ENCODE measurements at regions not wholly inside any gene's neighbourhood (a gene's known extent, or its start where the extent isn't known, plus 50 kb on each side); places are given as distances from the start of the nearest gene placed in this dataset.

GRCh38 chr13:79834876-79835275, 353.9 kb downstream of the NDFIP2 start:
- H3K27me3 Mint-ChIP-seq (ENCODE audit: low read depth), result no peaks in the 10 kb centered on the region
- no peak overlapping the region for H3K27ac Mint-ChIP-seq (ENCODE audit: unreplicated experiment)
- no peaks in the 10 kb centered on the region for H3K4me1 Mint-ChIP-seq (ENCODE audit: low read depth)
- no peak for DNase-seq (ENCODE audit: low spot score)
- no peak for TF ChIP-seq CTCF (IDR thresholded peaks at IDR 0.05)
- no peak overlapping the region for H3K4me3 Mint-ChIP-seq (ENCODE audit: unreplicated experiment)
- H3K9me3 Mint-ChIP-seq (ENCODE audit: low read depth), result peaks cover 11% of the 10 kb centered on the region
- peaks cover 2% of the 10 kb centered on the region for H3K36me3 Mint-ChIP-seq (ENCODE audit: low read depth)

GRCh38 chr13:79833991-79834390, 353.0 kb downstream of the NDFIP2 start:
- Mint-ChIP-seq H3K27me3 (ENCODE audit: low read depth) (no peaks in the 10 kb centered on the region), H3K4me1 (ENCODE audit: low read depth) (no peaks in the 10 kb centered on the region), H3K36me3 (ENCODE audit: low read depth) (peaks cover 2% of the 10 kb centered on the region), H3K4me3 (ENCODE audit: unreplicated experiment) (no peak overlapping the region), H3K9me3 (ENCODE audit: low read depth) (peaks cover 6% of the 10 kb centered on the region), H3K27ac (ENCODE audit: unreplicated experiment) (no peak overlapping the region)
- TF ChIP-seq CTCF (IDR thresholded peaks at IDR 0.05), result no peak
- DNase-seq (ENCODE audit: low spot score), result no peak

DNA sequence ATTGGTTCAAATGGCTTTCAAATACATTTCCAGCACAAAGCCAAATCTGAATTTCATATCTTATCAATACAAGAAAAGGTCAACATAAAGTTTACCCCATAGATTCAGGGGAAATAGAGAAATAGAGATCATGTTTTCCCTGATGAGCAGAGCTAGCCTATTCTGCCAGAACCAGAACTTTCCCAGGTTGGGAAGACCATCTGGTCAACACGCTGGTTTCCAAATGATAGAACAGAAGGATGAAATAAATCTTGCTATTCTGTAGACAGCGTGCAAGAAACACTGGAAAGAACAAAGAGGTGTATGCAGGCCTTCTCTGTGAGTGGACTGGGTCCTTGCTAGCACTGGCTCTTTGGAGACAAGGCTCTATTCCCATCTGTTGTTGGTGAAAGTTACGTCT, 350.6 kb downstream of the NDFIP2 start:
- no peak for DNase-seq (ENCODE audit: low spot score)
- no peak overlapping the region for H3K4me3 Mint-ChIP-seq (ENCODE audit: unreplicated experiment)

GRCh38 chr13:79830945-79831344, 350.0 kb downstream of the NDFIP2 start:
- Mint-ChIP-seq H3K4me3 (ENCODE audit: unreplicated experiment) (no peak overlapping the region), H3K36me3 (ENCODE audit: low read depth) (no peaks in the 10 kb centered on the region), H3K4me1 (ENCODE audit: low read depth) (no peaks in the 10 kb centered on the region), H3K27ac (ENCODE audit: unreplicated experiment) (no peak overlapping the region), H3K9me3 (ENCODE audit: low read depth) (no peaks in the 10 kb centered on the region), H3K27me3 (ENCODE audit: low read depth) (no peaks in the 10 kb centered on the region)
- no peak for DNase-seq (ENCODE audit: low spot score)
- TF ChIP-seq CTCF (IDR thresholded peaks at IDR 0.05), result no peak

More for the DNA sequence above, 350.6 kb downstream of the NDFIP2 start:
- no peak for TF ChIP-seq CTCF (IDR thresholded peaks at IDR 0.05)
- Mint-ChIP-seq H3K27ac (ENCODE audit: unreplicated experiment) (no peak overlapping the region), H3K27me3 (ENCODE audit: low read depth) (no peaks in the 10 kb centered on the region), H3K36me3 (ENCODE audit: low read depth) (no peaks in the 10 kb centered on the region), H3K4me1 (ENCODE audit: low read depth) (no peaks in the 10 kb centered on the region), H3K9me3 (ENCODE audit: low read depth) (no peaks in the 10 kb centered on the region)

DNA sequence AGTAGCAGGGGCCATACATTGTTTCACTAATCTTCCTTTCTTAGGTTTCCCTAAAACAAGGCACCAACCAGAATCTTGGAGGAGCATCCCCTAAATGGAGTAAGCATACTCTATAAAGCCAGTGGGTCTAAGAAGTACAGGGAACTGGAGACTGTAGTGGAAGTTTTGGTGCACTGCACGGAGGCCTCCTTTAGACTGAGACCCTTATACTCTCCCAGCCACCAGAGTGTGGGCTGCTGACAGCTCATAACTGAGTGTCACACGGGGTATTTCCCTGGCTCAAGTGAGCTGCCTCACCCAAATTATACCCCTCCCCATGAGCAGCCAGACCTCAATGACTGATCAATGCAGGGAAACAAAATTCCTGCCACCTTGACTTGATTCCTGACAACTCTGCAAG, 349.5 kb downstream of the NDFIP2 start:
- no peak overlapping the region for H3K4me3 Mint-ChIP-seq (ENCODE audit: unreplicated experiment)
- no peaks in the 10 kb centered on the region for H3K36me3 Mint-ChIP-seq (ENCODE audit: low read depth)
- no peaks in the 10 kb centered on the region for H3K4me1 Mint-ChIP-seq (ENCODE audit: low read depth)
- no peak for TF ChIP-seq CTCF (IDR thresholded peaks at IDR 0.05)
- no peaks in the 10 kb centered on the region for H3K27me3 Mint-ChIP-seq (ENCODE audit: low read depth)
- no peaks in the 10 kb centered on the region for H3K9me3 Mint-ChIP-seq (ENCODE audit: low read depth)
- no peak for DNase-seq (ENCODE audit: low spot score)
- no peak overlapping the region for H3K27ac Mint-ChIP-seq (ENCODE audit: unreplicated experiment)
